ENCODE measurements at regions not wholly inside any gene's neighbourhood (a gene's known extent, or its start where the extent isn't known, plus 50 kb on each side); places are given as distances from the start of the nearest gene placed in this dataset.

- no peak for TF ChIP-seq ELF1 (IDR thresholded peaks at IDR 0.05; ENCODE audit: borderline replicate concordance, low read depth)
- no peak for TF ChIP-seq ZBTB33 (IDR thresholded peaks at IDR 0.05; ENCODE audit: extremely low read depth, insufficient replicate concordance, low read length)
- TF ChIP-seq MAX (IDR thresholded peaks at IDR 0.05) = no peak
- TF ChIP-seq ZNF274 (IDR thresholded peaks at IDR 0.05; ENCODE audit: low read depth, low read length) = no peak
- no peak for TF ChIP-seq CTCF (IDR thresholded peaks at IDR 0.05 in 2 of 3, conservative IDR thresholded peaks at IDR 0.05 in 1 of 3; ENCODE audit: borderline replicate concordance in 1 of 3, insufficient read depth in 1 of 3, low read depth in 2 of 3, low read length in 2 of 3)
- TF ChIP-seq EZH2 (IDR thresholded peaks at IDR 0.05) = no peak
These were observed 59.9 kb upstream of the SPP1 start for GRCh38 chr4:87915621-87916020.
